Endothelial cell of umbilical vein (primary cell): ENCODE measurements at regions not wholly inside any gene's neighbourhood (a gene's known extent, or its start where the extent isn't known, plus 50 kb on each side); places are given as distances from the start of the nearest gene placed in this dataset.

Experiments used
- EZH2 ChIP-seq: IDR thresholded peaks from 2 replicates; pipeline ENCODE4 v1.6.1; 2012; ENCODE audit warnings: borderline replicate concordance, low read depth, mild to moderate bottlenecking, moderate library complexity, low read length, inconsistent platforms; ENCODE audit not compliant: severe bottlenecking
- FOS ChIP-seq: IDR thresholded peaks from 2 replicates; pipeline ENCODE4 v1.6.1; 2011; ENCODE audit warnings: mild to moderate bottlenecking, low read length, moderate library complexity, borderline replicate concordance; ENCODE audit not compliant: insufficient read depth
- GATA2 ChIP-seq: IDR thresholded peaks from 2 replicates; pipeline ENCODE4 v1.7.0; 2011; ENCODE audit warnings: low read depth, mild to moderate bottlenecking, moderate library complexity, mixed read lengths, low read length; ENCODE audit not compliant: insufficient read length, insufficient read depth
- JUN ChIP-seq: IDR thresholded peaks from 2 replicates; pipeline ENCODE4 v1.6.1; 2011; ENCODE audit warnings: borderline replicate concordance, low read depth; ENCODE audit not compliant: insufficient read length, insufficient read depth
- MAX ChIP-seq: IDR thresholded peaks from 2 replicates; pipeline ENCODE4 v1.6.1; 2011; ENCODE audit not compliant: insufficient read depth, insufficient read length
- MYC ChIP-seq: IDR thresholded peaks from one replicate; pipeline ENCODE4 v1.6.1; 2011; ENCODE audit warnings: mild to moderate bottlenecking, low read depth, low read length
- POLR2A ChIP-seq: IDR thresholded peaks from 2 replicates; pipeline ENCODE4 v1.6.1; 2012; ENCODE audit warnings: low read depth, mild to moderate bottlenecking, control low read depth, low read length
- POLR2AphosphoS5 ChIP-seq: IDR thresholded peaks from 2 replicates; pipeline ENCODE4 v1.6.1; 2012; ENCODE audit warnings: low read depth, mild to moderate bottlenecking, control low read depth, low read length, moderate library complexity; ENCODE audit not compliant: insufficient read depth
- TF ChIP-seq, protein P1 (sequence below), 2 donors: IDR thresholded peaks; 1 replicate in 1 of 2; 2 replicates in 1 of 2; pipeline ENCODE4 v1.5.1; 2011; ENCODE audit warnings: low read length in 2 of 2, mild to moderate bottlenecking in 2 of 2, moderate library complexity in 2 of 2, control low read depth in 1 of 2, inconsistent platforms in 1 of 2, low read depth in 1 of 2; ENCODE audit not compliant: insufficient read depth in 1 of 2; ENCODE audit errors: extremely low read depth in 1 of 2

DNA sequence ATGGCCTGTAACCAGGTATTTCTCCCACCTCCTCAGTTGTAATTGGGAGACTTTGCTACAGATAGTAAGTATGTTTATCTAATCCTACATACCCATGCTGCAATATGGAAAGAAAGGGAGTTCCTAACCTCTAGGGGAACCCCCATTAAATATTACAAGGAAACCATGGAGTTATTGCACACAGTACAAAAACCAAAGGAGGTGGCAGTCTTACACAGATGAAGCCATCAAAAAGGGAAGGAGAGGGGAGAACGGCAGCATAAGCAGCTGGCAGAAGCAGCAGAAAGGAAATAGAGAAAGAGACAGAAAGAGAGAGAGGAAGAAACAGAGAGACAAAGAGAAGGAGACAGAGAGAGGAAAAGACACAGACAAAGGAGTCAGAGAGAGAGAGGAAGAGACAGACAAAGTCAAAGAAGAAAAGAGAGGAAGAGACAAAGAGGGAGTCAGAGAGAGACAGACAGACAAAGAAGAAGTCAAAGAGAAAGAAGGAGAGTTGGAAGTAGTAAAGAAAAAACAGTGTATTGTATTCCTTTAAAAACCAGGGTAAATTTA is 142.9 kb downstream of the FASLG start:
- TF ChIP-seq, protein P1, sequence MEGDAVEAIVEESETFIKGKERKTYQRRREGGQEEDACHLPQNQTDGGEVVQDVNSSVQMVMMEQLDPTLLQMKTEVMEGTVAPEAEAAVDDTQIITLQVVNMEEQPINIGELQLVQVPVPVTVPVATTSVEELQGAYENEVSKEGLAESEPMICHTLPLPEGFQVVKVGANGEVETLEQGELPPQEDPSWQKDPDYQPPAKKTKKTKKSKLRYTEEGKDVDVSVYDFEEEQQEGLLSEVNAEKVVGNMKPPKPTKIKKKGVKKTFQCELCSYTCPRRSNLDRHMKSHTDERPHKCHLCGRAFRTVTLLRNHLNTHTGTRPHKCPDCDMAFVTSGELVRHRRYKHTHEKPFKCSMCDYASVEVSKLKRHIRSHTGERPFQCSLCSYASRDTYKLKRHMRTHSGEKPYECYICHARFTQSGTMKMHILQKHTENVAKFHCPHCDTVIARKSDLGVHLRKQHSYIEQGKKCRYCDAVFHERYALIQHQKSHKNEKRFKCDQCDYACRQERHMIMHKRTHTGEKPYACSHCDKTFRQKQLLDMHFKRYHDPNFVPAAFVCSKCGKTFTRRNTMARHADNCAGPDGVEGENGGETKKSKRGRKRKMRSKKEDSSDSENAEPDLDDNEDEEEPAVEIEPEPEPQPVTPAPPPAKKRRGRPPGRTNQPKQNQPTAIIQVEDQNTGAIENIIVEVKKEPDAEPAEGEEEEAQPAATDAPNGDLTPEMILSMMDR (IDR thresholded peaks at IDR 0.05; ENCODE audit: extremely low read depth in 1 of 2, insufficient read depth in 1 of 2, low read depth in 1 of 2, low read length in 2 of 2) = no peak
- no peak for TF ChIP-seq POLR2AphosphoS5
- TF ChIP-seq MAX = no peak
- TF ChIP-seq POLR2A = no peak
- TF ChIP-seq MYC = no peak
- no peak for TF ChIP-seq JUN
- no peak for TF ChIP-seq EZH2
- TF ChIP-seq FOS = no peak
- no peak for TF ChIP-seq GATA2
